ENCODE measurements at regions not wholly inside any gene's neighbourhood (a gene's known extent, or its start where the extent isn't known, plus 50 kb on each side); places are given as distances from the start of the nearest gene placed in this dataset.

DNA sequence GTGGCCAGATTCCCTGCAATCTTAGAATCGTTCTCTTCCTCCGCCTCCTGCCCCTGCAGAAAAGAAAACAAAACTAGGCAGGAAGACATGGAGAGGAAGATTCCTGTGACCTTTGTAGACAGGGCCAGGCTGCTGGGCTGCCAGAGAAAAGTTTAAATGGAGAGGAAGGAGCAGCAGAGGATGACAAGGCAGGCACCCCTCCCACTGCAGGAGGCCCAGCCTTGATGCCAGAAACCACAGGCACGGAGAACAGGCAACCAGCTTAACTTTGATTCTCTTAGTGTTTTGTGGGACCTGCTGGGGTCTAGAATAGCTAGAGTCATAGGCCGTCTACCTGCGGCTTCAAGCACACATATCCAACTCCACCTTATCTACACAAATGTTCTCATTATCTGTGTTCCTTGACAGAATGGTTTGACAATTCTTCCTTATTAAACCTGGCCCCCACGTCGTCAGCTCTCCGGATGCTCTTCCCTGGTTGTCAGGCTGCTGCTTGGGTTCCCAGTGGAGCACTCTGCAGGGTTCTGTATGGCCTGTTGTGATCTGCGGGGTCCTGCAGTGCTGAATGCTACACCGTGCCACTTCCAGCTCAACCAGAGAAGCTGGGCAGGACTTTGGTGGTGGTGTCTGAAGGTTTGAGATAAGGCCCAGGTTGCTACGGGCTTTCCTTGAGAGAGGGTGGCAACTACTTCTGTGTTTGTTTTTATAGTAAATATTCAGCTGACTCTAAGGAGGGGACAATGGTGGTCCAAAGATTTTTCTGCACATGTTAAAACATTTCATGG lies 609.5 kb downstream of the AACS start:
- no peak overlapping the region for H3K4me2 ChIP-seq (ENCODE audit: insufficient read depth in 1 of 2, low read depth in 2 of 2, low read length in 2 of 2)
- H4K91ac ChIP-seq (replicated peaks; ENCODE audit: insufficient read length, low read length) = no peak overlapping the region
- H2BK15ac ChIP-seq (ENCODE audit: low read length) = no peak overlapping the region
- H4K5ac ChIP-seq (ENCODE audit: insufficient read length, low read depth, low read length) = no peak overlapping the region
- FAIRE-seq (no peak), DNase-seq (ENCODE audit: low read depth in 1 of 2, low spot score in 2 of 2) (no peak)
- no peak overlapping the region for H3K18ac ChIP-seq (ENCODE audit: extremely low read depth, low read length)
- H2BK12ac ChIP-seq (ENCODE audit: low read depth, low read length) = no peak overlapping the region
- ChIA-PET POLR2A (ENCODE audit: partially characterized antibody) (interaction anchor here (1.3 to 1.4 kb wide), 2 partner anchors 8 kb away, joined by 3 read pairs; no protein-coding TSS in a partner anchor), CTCF (ENCODE audit: partially characterized antibody) (interaction anchor here (0.6 to 1.8 kb wide), 7 partner anchors 9 to 635 kb away, joined by 3 to 11 read pairs (median 4); no protein-coding TSS in a partner anchor)
- no peak overlapping the region for H2BK120ac ChIP-seq (replicated peaks; ENCODE audit: low read depth, low read length)
- WGBS, 2 experiments (ENCODE audit: extremely low coverage in 1 of 2, insufficient coverage in 1 of 2, insufficient read length in 1 of 2, insufficient replicate concordance in 2 of 2, low coverage in 1 of 2, low lambda C conversion rate in 2 of 2, missing lambda C conversion rate in 1 of 2) = 88% methylated on average over 11 of the region's 11 CpGs; no CpG with 5 or more reads in 1 of the 2 experiments
- no peak overlapping the region for H4K8ac ChIP-seq (ENCODE audit: extremely low read depth, insufficient read depth, low read length)
- H3K27ac ChIP-seq (ENCODE audit: low read depth, low read length) = no peak overlapping the region
- no peaks in the 10 kb centered on the region for H3K9me3 ChIP-seq (ENCODE audit: insufficient read depth in 2 of 2, low read depth in 1 of 2, low read length in 1 of 2)
- no peak overlapping the region for H3K56ac ChIP-seq (replicated peaks; ENCODE audit: insufficient read length, low read depth, low read length)
- no peaks in the 10 kb centered on the region for H3K4me1 ChIP-seq (replicated peaks in 1 of 4; ENCODE audit: control insufficient read depth in 3 of 4, insufficient read depth in 4 of 4, low read length in 3 of 4)
- H3K27me3 ChIP-seq (replicated peaks in 1 of 4; ENCODE audit: control insufficient read depth in 3 of 4, extremely low read depth in 1 of 4, insufficient read depth in 3 of 4, low read length in 3 of 4) = no peaks in the 10 kb centered on the region
- H3K14ac ChIP-seq (ENCODE audit: insufficient read length) = no peak overlapping the region
- no peak overlapping the region for H3K4me3 ChIP-seq (ENCODE audit: extremely low read depth in 1 of 4, insufficient read depth in 2 of 4, low read depth in 3 of 4, low read length in 4 of 4)
- no peak overlapping the region; the same call in 1 of the 2 replicates for H2AFZ ChIP-seq (ENCODE audit: low read length)
- peaks cover 11% of the 10 kb centered on the region; the same call in 1 of the 2 replicates for H3K23me2 ChIP-seq (ENCODE audit: low read depth, low read length)
- H3K23ac ChIP-seq (ENCODE audit: insufficient read length) = no peak overlapping the region
- no peak overlapping the region for H2BK20ac ChIP-seq (ENCODE audit: low read length)
- no peak overlapping the region for H2AK5ac ChIP-seq (ENCODE audit: low read depth, low read length)
- no peaks in the 10 kb centered on the region for H3K79me1 ChIP-seq (ENCODE audit: low read depth, low read length)
- H3K9ac ChIP-seq (replicated peaks in 1 of 4; ENCODE audit: extremely low read depth in 1 of 4, low read depth in 3 of 4, low read length in 3 of 4) = no peak overlapping the region
- H3K79me2 ChIP-seq (ENCODE audit: control insufficient read depth in 1 of 2, insufficient read depth in 2 of 2, low read length in 2 of 2) = no peaks in the 10 kb centered on the region
- no peaks in the 10 kb centered on the region for H3K36me3 ChIP-seq (ENCODE audit: control insufficient read depth in 2 of 4, insufficient read depth in 4 of 4, low read length in 3 of 4)
- no peak overlapping the region for H3K4ac ChIP-seq (replicated peaks; ENCODE audit: insufficient read length, low read depth, low read length)
- H4K20me1 ChIP-seq (replicated peaks in 1 of 2; ENCODE audit: control insufficient read depth in 1 of 2, insufficient read depth in 2 of 2, low read length in 2 of 2) = peaks cover 0 to 11% of the 10 kb centered on the region in 2 experiments
- no peak overlapping the region for H2BK5ac ChIP-seq (ENCODE audit: low read depth, low read length)
- TF ChIP-seq ZNF274 (IDR thresholded peaks at IDR 0.05; ENCODE audit: borderline replicate concordance, extremely low read depth, low read length) (no peak), EZH2 (IDR thresholded peaks at IDR 0.05; ENCODE audit: low read depth, low read length, severe bottlenecking) (no peak), CTCF (IDR thresholded peaks at IDR 0.05; ENCODE audit: control extremely low read depth in 1 of 3, insufficient read depth in 1 of 3, low read depth in 1 of 3, low read length in 3 of 3) (no peak), RXRA (IDR thresholded peaks at IDR 0.05; ENCODE audit: insufficient read depth, low read depth, low read length) (no peak), SIN3A (conservative IDR thresholded peaks at IDR 0.05 in 1 of 2, IDR thresholded peaks at IDR 0.05 in 1 of 2; ENCODE audit: low read depth in 1 of 2, low read length in 2 of 2) (no peak), RBBP5 (IDR thresholded peaks at IDR 0.05; ENCODE audit: borderline replicate concordance, low read depth, low read length) (no peak), HDAC2 (IDR thresholded peaks at IDR 0.05; ENCODE audit: borderline replicate concordance in 1 of 2, low read depth in 2 of 2, low read length in 2 of 2) (no peak), KDM1A (IDR thresholded peaks at IDR 0.05; ENCODE audit: borderline replicate concordance, low read length) (no peak), ASH2L (IDR thresholded peaks at IDR 0.05; ENCODE audit: low read length) (no peak)
